Thyroid gland (tissue), 4 donors: ENCODE measurements at regions not wholly inside any gene's neighbourhood (a gene's known extent, or its start where the extent isn't known, plus 50 kb on each side); places are given as distances from the start of the nearest gene placed in this dataset.

ENCODE experiments used
- DNase-seq, 2 donors: peaks; one replicate each; pipeline ENCODE4 v3.0.0-alpha.2; 2019
- H3K27ac ChIP-seq, 3 donors: fragments of 200-600 bp; sonication (generic); 1 replicate in 2 of 3; 2 replicates in 1 of 3; pipeline ENCODE4 v1.5.1; 2016 to 2019; ENCODE audit warnings: mild to moderate bottlenecking in 1 of 3, moderate library complexity in 1 of 3
- H3K27me3 ChIP-seq: fragments of 200-600 bp; sonication (generic); one replicate; pipeline ENCODE4 v1.5.1; 2019
- H3K36me3 ChIP-seq, 2 donors: fragments of 200-600 bp; sonication (generic); one replicate each; pipeline ENCODE4 v1.5.1; 2016 to 2019
- H3K4me1 ChIP-seq, 2 donors: fragments of 200-600 bp; sonication (generic); one replicate each; pipeline ENCODE4 v1.5.1; 2017 to 2019
- H3K4me3 ChIP-seq, 3 donors: fragments of 200-600 bp; sonication (generic); replicated peaks in 1 of 3; 1 replicate in 2 of 3; 2 replicates in 1 of 3; pipeline ENCODE4 v1.5.1; 2016; ENCODE audit warnings: mild to moderate bottlenecking in 1 of 3
- H3K9me3 ChIP-seq: fragments of 200-600 bp; sonication (generic); one replicate; pipeline ENCODE4 v1.5.1; 2017
- CTCF ChIP-seq, 6 experiments: fragments of 200-600 bp in 3 of 6; fragments of 450-650 bp in 3 of 6; sonication (generic) in 3 of 6; IDR thresholded peaks; one replicate each; pipeline ENCODE4 v1.5.1; 2016 to 2019; ENCODE audit warnings: antibody characterized with exemption in 6 of 6, mild to moderate bottlenecking in 2 of 6, inconsistent platforms in 1 of 6, moderate library complexity in 1 of 6
- POLR2A ChIP-seq, 2 donors: fragments of 450-650 bp; IDR thresholded peaks; one replicate each; pipeline ENCODE4 v1.6.1; 2017; ENCODE audit warnings: antibody characterized with exemption in 2 of 2, mild to moderate bottlenecking in 2 of 2, moderate library complexity in 1 of 2
- WGBS, 2 donors: methylation state at CpG; one replicate each; pipeline ENCODE4 v1.1.5; 2017; 5-methylcytosine and 5-hydroxymethylcytosine counted together
- intact Hi-C: fragments of 100-400 bp; cut with DNase I; formaldehyde crosslinking; loops from one replicate; pipeline ENCODE4 v1.15.1; 2023

DNA sequence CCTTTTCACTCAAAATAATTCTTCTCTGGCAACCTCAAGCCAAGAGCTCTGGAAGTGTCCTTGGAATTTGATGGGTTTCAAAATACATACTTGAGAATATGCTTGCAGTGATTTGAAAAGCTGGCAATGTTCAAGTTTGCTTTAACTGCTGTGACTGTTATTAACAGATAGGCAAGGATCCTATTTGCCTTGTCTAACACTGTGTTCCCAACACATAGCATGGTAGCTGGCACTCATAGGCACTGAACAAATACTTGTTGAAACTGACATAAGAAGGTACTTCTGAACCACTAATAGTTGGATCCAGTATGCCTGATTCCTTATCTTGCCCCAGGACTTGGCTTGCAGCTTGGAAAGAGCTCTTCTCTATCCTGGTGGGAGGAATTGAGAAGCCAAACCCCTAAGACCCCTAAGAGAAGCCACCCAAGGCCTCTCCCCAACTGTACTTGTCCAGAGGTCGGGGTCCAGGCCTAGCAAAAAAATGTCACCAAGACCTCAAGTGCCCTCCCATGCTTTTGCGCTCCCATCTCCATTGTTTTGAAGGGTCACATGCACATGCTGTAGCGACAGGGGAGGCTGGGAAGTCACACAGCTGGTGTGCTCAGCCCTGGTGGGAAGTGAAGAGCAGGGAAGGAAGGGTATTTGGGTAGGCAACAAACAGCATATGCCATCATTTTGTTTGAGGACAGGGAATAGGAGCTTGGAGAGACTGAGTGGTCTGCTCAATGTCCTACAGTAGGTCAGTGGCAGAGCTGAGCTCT is 118.4 kb upstream of the HAAO start:
- intact Hi-C loops, result no loop called here
- Histone ChIP-seq H3K27ac (no peak overlapping the region), H3K4me3 (no peak overlapping the region), H3K27me3 (no peaks in the 10 kb centered on the region), H3K36me3 (no peaks in the 10 kb centered on the region), H3K9me3 (no peaks in the 10 kb centered on the region), H3K4me1 (peaks cover 15 to 33% of the 10 kb centered on the region in 2 donors)
- DNase-seq, result no peak
- 94 to 95% methylated on average over 3 of the region's 3 CpGs for WGBS, 2 donors
- TF ChIP-seq POLR2A (IDR thresholded peaks at IDR 0.05) (no peak), CTCF (IDR thresholded peaks at IDR 0.05) (no peak)

DNA sequence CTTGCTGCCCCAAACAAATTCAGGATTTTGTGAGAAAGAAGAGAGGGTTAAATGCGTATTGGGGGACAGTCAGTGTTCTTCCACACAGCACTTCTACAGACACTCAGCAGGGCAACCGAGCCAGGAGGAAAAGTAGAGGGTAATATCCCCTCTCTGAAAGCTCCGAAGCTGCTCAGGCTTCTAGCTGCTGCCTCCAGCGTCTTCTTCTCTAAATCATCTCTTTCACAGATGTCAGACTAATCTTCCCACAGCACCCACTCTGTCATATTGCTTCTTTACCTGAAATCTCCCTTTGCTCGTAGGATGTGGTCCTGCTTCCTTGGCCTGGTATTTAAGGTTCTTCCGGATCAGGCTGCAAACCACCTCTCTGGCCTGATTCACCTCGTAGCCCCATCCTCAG is 117.6 kb upstream of the HAAO start:
- TF ChIP-seq POLR2A (IDR thresholded peaks at IDR 0.05), result no peak
- TF ChIP-seq CTCF (IDR thresholded peaks at IDR 0.05), result no peak
- no peak overlapping the region for H3K27ac ChIP-seq
- H3K4me3 ChIP-seq, result no peak overlapping the region
- H3K36me3 ChIP-seq, result no peaks in the 10 kb centered on the region
- no peaks in the 10 kb centered on the region for H3K27me3 ChIP-seq
- 91 to 95% methylated on average over 7 of the region's 7 CpGs for WGBS, 2 donors
- intact Hi-C loops, result no loop called here
- DNase-seq, result no peak
- no peaks in the 10 kb centered on the region for H3K9me3 ChIP-seq
- H3K4me1 ChIP-seq, result peaks cover 15 to 42% of the 10 kb centered on the region in 2 donors

GRCh38 chr2:42908518-42909200 is 116.3 kb upstream of the HAAO start:
- 75% methylated on average over 6 of the region's 6 CpGs for WGBS, 2 donors
- Histone ChIP-seq H3K4me3 (no peak overlapping the region), H3K9me3 (no peaks in the 10 kb centered on the region), H3K27me3 (no peaks in the 10 kb centered on the region), H3K27ac (peak overlapping the region in 1 of 3 donors; percentile 47), H3K4me1 (peaks cover 15 to 43% of the 10 kb centered on the region in 2 donors), H3K36me3 (no peaks in the 10 kb centered on the region)
- DNase-seq, result no peak
- intact Hi-C loops, result no loop called here
- TF ChIP-seq POLR2A (IDR thresholded peaks at IDR 0.05) (no peak), CTCF (IDR thresholded peaks at IDR 0.05) (no peak)

- H3K9me3 ChIP-seq, result no peaks in the 10 kb centered on the region
- no peak for TF ChIP-seq CTCF (IDR thresholded peaks at IDR 0.05)
- no peak for TF ChIP-seq POLR2A (IDR thresholded peaks at IDR 0.05)
- no peak overlapping the region for H3K4me3 ChIP-seq
- H3K36me3 ChIP-seq, result no peaks in the 10 kb centered on the region
- intact Hi-C loops, result no loop called here
- H3K27me3 ChIP-seq, result no peaks in the 10 kb centered on the region
- peak overlapping the region in 2 of 3 donors; percentile 14 to 47 for H3K27ac ChIP-seq
- 92 to 100% methylated on average over 1 of the region's 1 CpG for WGBS, 2 donors
- peaks cover 15 to 43% of the 10 kb centered on the region in 2 donors for H3K4me1 ChIP-seq
- no peak for DNase-seq
Observed at GRCh38 chr2:42907835-42908234, 115.5 kb upstream of the HAAO start.
